Dermis blood vessel endothelial cell (primary cell): ENCODE measurements at regions not wholly inside any gene's neighbourhood (a gene's known extent, or its start where the extent isn't known, plus 50 kb on each side); places are given as distances from the start of the nearest gene placed in this dataset.
"Not testable (repeated sequence)": the region's sequence is repeated elsewhere in the genome, so short reads cannot be mapped to it uniquely, and the experiment has no call there.

Experiments used
- DNase-seq: peaks from one replicate; pipeline ENCODE4 v3.0.0; 2010

DNA sequence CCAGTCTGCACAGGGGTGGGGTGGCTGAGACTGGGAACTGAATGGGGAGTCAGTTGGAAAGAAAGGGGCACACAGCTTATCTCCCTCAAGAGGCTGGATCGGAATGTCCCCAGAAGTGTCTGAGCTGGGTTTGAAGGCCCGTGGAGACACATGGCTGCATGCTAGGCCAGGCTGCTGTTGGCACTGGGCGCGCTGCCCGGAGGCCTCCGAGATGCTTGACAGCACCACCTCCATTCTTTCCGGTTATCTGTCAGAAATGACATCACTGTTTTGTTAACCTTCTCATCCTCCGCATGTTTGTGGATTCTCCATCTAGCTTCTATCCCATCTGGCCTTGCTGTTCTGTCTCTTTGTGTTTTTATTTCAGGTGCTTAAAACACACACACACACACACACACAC, 85.5 kb downstream of the APIP start:
- DNase-seq, result no peak

DNA sequence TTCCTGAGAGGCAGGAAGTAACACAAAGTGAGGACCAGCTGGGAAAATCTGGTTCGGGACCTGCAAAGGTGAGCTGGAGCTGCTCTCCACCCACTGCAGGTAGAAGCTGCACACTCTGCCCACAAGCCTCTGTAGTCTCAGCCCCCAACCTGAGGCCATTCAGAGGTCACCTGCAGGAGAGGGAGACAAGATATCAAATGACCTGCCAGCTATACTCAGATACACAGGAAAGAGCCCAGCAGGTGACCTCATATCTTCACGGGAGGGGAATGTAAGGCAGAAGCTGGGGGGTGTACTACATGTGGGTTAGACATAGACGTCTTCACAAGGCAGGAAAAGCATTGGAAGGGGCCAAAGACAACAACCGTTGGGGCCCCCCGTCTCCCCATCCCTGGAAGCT, 86.1 kb downstream of the APIP start:
- DNase-seq, result no peak

GRCh38 chr11:34827228-34827627, 89.0 kb downstream of the APIP start:
- DNase-seq, result no peak

GRCh38 chr11:34826384-34826726, 89.8 kb downstream of the APIP start:
- no peak for DNase-seq

DNA sequence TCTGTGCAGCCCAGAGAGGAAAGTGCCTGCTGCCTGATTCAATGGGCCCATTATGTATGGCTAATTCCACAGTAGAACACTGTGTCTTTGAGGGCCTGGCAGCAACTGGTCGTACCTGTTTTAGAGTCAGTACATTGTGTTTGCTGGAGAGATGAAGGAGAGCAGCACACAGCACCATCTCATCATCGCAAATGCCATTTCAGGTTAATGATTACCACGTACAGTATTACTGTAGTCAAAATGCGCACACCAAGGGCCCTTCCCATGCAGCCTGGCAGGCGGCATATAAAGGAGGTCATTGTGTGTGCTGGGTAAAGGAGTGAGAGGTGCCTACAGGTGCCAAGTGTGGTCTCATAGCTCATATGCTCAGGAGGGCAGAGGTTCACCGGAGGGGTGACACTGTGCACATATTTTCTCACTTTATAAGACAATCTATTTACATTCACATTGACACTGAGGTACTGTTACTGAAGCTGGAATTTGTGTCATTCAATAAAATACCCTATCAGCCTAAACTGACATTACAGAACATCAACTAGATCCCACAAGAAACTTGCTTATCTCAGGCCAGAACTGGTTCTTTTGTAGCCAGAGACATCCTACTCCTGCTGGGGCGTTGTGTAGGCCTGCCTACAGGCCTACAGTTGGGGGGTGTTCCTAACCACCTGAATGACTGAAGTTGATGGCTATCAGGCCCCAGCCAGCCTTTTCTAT, 90.4 kb downstream of the APIP start:
- no peak for DNase-seq

DNA sequence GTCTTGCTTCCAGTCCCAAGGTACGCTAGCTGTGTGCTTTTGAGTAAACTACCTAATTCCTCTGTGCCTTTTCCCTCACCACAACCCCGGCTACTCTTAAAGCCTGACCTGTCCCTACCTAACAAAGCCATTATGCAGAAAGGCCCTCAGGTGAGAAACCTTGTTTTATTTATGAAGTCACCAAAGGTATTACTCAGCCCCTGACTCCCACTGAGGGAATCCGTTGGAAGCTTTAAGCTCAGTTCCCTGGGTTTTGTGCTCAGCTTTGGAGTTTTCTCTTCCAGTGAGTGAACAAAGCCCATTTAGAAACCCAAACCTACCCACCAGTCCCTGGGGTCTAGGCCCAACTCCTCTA, 90.9 kb downstream of the APIP start:
- no peak for DNase-seq

GRCh38 chr11:34824425-34824824, 91.8 kb downstream of the APIP start:
- DNase-seq, result no peak

- no peak for DNase-seq
Observed at GRCh38 chr11:34823639-34824038, 92.5 kb downstream of the APIP start.

DNA sequence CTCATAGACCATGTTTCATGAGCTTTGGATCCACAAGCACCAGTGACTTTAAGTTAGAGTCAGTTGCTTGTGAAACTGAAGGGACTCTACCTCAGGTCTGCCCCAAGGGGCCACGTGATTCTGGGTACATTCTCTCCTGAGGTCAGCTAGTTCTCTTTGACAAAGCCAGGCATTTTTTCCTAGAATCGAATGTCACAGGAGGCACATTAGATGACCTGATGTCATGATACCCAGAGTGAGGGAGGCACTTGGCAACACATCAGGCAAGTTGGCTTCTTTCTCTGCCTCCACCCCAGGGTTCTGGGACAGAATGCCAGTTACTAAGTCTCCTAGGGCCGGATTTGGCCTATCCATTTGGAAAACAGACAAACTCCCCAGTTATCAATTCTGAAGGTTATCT, 93.0 kb downstream of the APIP start:
- no peak for DNase-seq

- DNase-seq, result no peak
Observed at GRCh38 chr11:34819740-34820482, 96.3 kb downstream of the APIP start.

- DNase-seq, result not testable (repeated sequence)
Observed at GRCh38 chr11:34817812-34818211, 98.4 kb downstream of the APIP start.

- DNase-seq, result no peak
Observed at GRCh38 chr11:34816698-34817213, 99.4 kb downstream of the APIP start.

DNA sequence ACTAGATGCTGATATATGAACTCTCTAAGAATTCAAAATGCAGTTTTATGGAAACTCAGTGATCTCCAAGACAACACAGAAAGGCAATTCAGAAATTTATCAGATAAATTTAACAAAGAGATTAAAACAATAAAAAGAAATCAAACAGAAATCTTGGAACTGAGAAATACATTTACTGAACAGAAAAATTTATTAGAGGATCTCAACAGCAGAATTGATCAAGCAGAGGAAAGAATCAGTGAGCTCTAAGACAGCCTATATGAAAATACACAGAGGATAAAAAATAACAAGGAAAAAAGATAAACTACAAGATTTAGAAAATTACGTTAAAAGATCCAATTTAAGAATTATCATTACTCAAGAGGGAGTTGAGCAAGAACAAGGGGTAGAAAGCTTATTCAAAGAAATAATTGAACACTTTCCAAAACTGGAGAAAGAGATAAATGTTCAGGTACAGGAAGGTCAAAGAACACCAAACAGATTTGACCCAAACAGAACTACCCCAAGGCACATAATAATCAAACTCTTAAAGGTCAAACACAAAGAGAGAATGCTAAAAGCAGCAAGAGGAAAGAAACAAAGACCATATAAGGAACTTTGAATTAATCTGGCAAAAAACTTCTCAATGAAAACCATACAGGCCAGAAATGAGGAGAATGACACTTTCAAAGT, 103.1 kb downstream of the APIP start:
- no peak for DNase-seq

DNA sequence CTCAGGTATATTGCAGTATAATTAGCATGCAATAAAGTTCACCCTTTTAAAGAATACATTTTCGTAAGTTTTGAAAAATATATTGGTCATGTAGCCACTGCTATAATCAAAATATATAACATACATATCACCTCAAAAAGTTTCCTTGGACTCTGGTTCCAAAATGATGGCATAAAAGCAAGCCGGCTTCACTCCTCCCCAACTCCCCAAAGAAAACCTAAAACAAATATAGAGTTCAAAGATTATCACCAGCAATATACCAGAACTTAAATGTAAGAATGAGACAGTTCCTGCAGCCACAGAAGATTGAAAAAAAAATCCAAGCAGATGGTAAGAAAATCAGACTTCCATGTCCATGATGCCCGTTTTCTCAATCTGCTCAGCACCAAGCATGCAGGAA, 104.3 kb downstream of the APIP start:
- no peak for DNase-seq

DNA sequence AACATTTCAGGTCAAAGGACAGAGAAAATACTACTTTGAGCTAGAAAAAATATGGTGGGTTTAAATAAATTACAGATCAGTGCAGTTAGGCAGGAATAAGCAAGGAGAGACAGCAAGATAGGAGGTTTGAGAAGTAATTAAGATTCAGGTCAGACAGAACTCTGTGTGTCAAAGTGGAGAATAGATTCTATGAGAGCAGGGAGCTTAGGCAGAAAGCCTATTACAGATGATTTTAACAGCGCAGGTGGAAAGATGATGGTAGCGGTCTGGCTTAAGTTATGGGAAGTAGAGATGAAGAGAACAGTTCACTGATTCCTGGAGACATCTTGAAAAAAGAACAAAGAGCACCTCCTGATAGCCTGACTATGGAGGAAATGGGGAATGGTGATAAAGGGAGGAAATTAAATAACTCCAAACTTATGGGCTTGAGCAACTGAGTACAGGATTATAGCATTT, 106.0 kb downstream of the APIP start:
- DNase-seq, result peak; percentile 11

GRCh38 chr11:34809191-34810106, 106.7 kb downstream of the APIP start:
- peak; percentile 97 for DNase-seq

DNA sequence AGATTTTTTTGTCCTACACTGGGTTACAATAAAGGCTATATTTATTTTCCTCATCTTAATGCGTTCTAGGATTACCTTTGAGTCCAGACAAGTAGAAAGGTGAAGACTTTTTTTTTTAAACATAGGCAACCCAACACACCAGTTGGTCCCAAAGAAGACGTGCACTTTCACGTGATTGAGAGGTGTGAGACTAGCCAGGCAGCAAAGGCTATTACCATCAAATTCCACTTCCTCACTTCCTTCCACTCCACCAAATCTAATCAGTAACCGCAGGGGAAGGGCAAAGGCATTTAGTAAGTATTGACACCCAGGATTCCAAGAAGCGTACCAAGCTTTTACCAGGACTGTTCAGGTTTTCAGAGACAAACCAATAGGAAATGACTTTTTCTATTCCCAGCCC, 109.3 kb downstream of the APIP start:
- DNase-seq, result no peak

DNA sequence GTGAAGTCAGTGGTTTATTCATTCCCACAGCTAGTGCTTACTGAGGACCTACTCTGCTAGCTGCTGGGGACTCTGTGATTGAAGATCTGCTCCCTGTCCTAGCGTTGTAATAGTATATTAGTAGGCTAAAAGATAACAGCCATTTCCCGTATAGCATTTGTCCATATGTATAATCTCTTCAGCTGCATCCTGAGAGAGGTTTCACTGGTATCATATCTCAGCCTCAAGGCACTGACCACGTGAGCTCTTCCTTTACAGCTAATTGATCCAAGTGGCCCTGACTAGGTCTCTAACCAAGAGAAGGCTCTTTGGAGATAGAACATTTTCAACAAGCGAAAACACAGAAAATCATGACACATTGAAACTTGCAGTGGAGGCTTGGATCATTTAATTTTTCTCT, 110.2 kb downstream of the APIP start:
- DNase-seq, result no peak

DNA sequence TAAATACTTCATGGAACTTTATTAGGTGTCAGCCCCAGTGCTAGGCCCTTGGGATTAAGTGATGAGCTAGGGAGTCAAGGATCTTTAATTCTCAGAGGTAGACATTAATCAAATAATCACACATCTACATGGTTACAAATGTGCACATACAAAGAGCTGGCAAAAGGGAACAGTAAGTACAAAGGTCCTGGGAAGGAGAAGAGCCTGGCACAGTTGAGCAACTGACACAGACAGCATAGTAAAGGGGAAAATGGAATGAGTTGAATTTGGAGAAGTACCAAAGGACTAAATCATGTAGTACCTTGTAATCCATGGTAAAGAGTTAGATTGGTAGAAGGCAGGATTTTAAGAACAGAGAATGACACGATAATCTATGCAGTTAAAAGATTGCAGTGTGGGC, 116.3 kb downstream of the APIP start:
- DNase-seq, result no peak

DNA sequence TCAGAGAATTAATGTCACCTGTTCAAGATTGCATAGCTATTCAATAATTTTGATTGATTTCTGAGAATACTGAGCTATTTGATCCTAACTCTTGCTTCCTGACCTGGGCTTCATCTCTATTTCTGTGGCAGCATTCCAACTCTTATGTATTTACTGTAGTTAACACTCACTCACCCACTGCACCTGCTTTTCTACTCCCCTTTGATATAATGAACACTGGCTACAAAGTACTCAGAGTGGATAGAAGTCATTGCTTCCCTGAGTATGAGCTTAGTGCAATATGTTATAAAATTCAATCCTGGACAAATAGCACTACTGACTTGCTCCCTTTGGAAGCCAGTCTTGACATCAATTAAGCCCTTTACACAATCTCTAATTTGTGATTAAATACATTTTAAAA, 117.2 kb downstream of the APIP start:
- DNase-seq, result no peak

DNA sequence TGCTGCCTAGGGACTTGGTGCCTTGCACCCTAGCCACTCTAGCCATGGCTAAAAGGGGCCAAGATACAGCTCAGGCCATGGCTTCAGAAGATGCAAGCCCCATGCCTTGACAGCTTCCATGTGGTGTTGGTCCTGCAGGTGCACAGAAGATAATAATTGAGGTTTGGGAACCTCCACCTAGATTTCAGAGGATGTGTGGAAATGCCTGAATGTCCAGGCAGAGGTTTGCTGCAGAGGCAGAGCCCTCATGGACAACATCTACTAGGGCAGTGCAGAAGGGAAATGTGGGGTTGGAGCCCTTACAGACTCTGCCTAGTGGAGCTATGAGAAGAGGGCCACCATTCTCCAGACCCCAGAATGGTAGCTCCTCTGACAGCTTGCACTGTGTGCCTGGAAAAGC, 118.7 kb downstream of the APIP start:
- DNase-seq, result not testable (repeated sequence)

DNA sequence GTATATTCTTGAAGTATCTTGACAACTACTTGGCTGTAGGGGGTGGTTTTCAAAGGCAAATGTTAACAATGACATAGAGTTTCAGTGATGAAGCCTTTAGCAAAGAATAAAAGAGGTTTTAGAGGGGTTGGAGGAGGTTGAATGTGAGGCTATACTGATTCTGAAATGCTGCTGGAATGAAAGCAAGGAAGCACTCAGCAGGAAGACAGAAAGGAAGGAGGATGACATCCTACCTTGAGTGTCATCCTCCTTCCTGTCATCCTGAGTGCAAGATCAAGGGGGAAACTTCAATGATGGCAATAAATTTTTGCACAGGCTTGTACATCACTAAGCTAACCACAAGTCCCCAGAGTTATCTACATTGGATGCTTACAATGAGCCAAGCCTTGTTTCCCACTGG, 120.5 kb downstream of the APIP start:
- DNase-seq, result no peak

DNA sequence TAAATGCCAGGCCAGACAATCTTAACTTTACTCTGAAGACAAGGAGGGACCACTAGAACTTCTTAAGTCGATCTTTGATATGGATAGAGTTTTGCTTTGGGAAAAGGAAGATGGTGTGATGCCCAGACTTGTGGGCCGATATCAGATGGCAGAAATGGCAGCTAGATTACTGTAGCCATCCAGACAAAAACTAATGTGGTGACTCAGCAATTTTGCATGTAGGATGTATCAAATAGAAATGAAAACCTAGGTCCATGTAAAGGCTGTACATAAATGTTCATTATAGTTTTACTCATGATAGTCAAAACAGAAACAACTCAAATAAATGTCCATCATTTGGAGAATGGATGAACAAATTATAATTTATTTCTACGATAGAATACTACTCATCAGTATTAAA, 121.5 kb downstream of the APIP start:
- DNase-seq, result no peak
